Neural cell (in vitro differentiated cells): ENCODE measurements at regions not wholly inside any gene's neighbourhood (a gene's known extent, or its start where the extent isn't known, plus 50 kb on each side); places are given as distances from the start of the nearest gene placed in this dataset.
"Not testable (repeated sequence)": the region's sequence is repeated elsewhere in the genome, so short reads cannot be mapped to it uniquely, and the experiment has no call there.

ENCODE experiments used
- H2AFZ ChIP-seq: fragments of 200-600, 300-800 bp; sonication (generic), shearing (Covaris generic); 2 replicates; pipeline ENCODE4 v1.6.0; 2014; ENCODE audit warnings: low read depth, mild to moderate bottlenecking, antibody characterized with exemption, low read length, moderate library complexity
- H3F3A ChIP-seq: fragments of 200-600 bp; shearing (Covaris generic); 2 replicates; pipeline ENCODE4 v1.6.1; 2016; ENCODE audit warnings: mild to moderate bottlenecking, moderate library complexity, mixed read lengths, antibody characterized with exemption, low read length; ENCODE audit not compliant: insufficient read depth, poor library complexity, severe bottlenecking
- H3K27ac ChIP-seq: fragments of 200-600, 300-800 bp; sonication (generic), shearing (Covaris generic); 2 replicates; pipeline ENCODE4 v1.5.1; 2014; ENCODE audit warnings: mild to moderate bottlenecking, low read length, moderate library complexity
- H3K27me3 ChIP-seq: fragments of 300-800, 200-600 bp; sonication (generic), shearing (Covaris generic); 2 replicates; pipeline ENCODE4 v1.6.0; 2014; ENCODE audit warnings: mild to moderate bottlenecking, low read depth, low read length, moderate library complexity; ENCODE audit not compliant: insufficient read depth
- H3K36me3 ChIP-seq: fragments of 300-800, 200-600 bp; sonication (generic), shearing (Covaris generic); 2 replicates; pipeline ENCODE4 v1.5.1; 2014; ENCODE audit warnings: mild to moderate bottlenecking, antibody characterized with exemption, low read length, moderate library complexity; ENCODE audit not compliant: insufficient read depth
- H3K4me2 ChIP-seq: fragments of 300-800, 200-600 bp; sonication (generic), shearing (Covaris generic); 2 replicates; pipeline ENCODE4 v1.6.0; 2014; ENCODE audit warnings: mild to moderate bottlenecking, low read length
- H3K4me3 ChIP-seq: fragments of 300-800, 200-600 bp; sonication (generic), shearing (Covaris generic); 2 replicates; pipeline ENCODE4 v1.5.1; 2014; ENCODE audit warnings: mild to moderate bottlenecking, low read length, moderate library complexity
- H3K79me2 ChIP-seq: fragments of 200-600 bp; shearing (Covaris generic); replicated peaks from 2 replicates; pipeline ENCODE4 v1.6.0; 2014; ENCODE audit warnings: mild to moderate bottlenecking, low read length, moderate library complexity; ENCODE audit not compliant: insufficient read depth
- H3K9ac ChIP-seq: fragments of 300-800, 200-600 bp; sonication (generic), shearing (Covaris generic); 2 replicates; pipeline ENCODE4 v1.6.1; 2016; ENCODE audit warnings: mild to moderate bottlenecking, low read length, mixed read lengths
- H3K9me2 ChIP-seq: fragments of 200-600 bp; shearing (Covaris generic); 2 replicates; pipeline ENCODE4 v1.6.1; 2016; ENCODE audit warnings: mild to moderate bottlenecking, low read length, mixed read lengths; ENCODE audit not compliant: insufficient read depth
- H3K9me3 ChIP-seq: fragments of 200-600, 300-800 bp; sonication (generic), shearing (Covaris generic); 2 replicates; pipeline ENCODE4 v1.6.1; 2016; ENCODE audit warnings: mild to moderate bottlenecking, mixed run types, low read length, moderate library complexity, mixed read lengths
- H4K20me1 ChIP-seq: fragments of 200-600 bp; shearing (Covaris generic); 2 replicates; pipeline ENCODE4 v1.6.1; 2016; ENCODE audit warnings: mild to moderate bottlenecking, mixed run types; ENCODE audit not compliant: insufficient read depth
- EP300 ChIP-seq: fragments of 450-650 bp; conservative IDR thresholded peaks from 2 replicates; pipeline ENCODE4 v1.6.1; 2014; ENCODE audit warnings: antibody characterized with exemption, mild to moderate bottlenecking, moderate library complexity; ENCODE audit not compliant: poor library complexity, severe bottlenecking
- EZH2 ChIP-seq: fragments of 200-600, 300-800 bp; shearing (Covaris generic), sonication (generic); IDR thresholded peaks from 2 replicates; pipeline ENCODE4 v1.6.1; 2014; ENCODE audit warnings: antibody characterized with exemption, low read length, borderline replicate concordance, mild to moderate bottlenecking; ENCODE audit not compliant: insufficient read depth, poor library complexity, severe bottlenecking
- MXI1 ChIP-seq: fragments of 450-650 bp; conservative IDR thresholded peaks from 2 replicates; pipeline ENCODE4 v1.6.1; 2014; ENCODE audit warnings: antibody characterized with exemption, mild to moderate bottlenecking; ENCODE audit not compliant: poor library complexity, severe bottlenecking
- POLR2AphosphoS5 ChIP-seq: IDR thresholded peaks from 2 replicates; pipeline ENCODE4 v1.6.1; 2012
- RAD21 ChIP-seq: fragments of 450-650 bp; conservative IDR thresholded peaks from 2 replicates; pipeline ENCODE4 v1.6.1; 2014; ENCODE audit warnings: antibody characterized with exemption, mild to moderate bottlenecking, moderate library complexity
- SMC3 ChIP-seq: fragments of 450-650 bp; conservative IDR thresholded peaks from 2 replicates; pipeline ENCODE4 v1.6.1; 2014; ENCODE audit warnings: antibody characterized with exemption, mild to moderate bottlenecking, moderate library complexity; ENCODE audit not compliant: poor library complexity
- TAF1 ChIP-seq: IDR thresholded peaks from 2 replicates; pipeline ENCODE4 v1.6.1; 2012; ENCODE audit warnings: low read depth
- TF ChIP-seq, protein P1 (sequence below): fragments of 450-650 bp; IDR thresholded peaks from 2 replicates; pipeline ENCODE4 v1.5.1; 2014; ENCODE audit warnings: antibody characterized with exemption, mild to moderate bottlenecking, moderate library complexity; ENCODE audit not compliant: poor library complexity, severe bottlenecking
- TF ChIP-seq, protein P2 (sequence below): IDR thresholded peaks from 2 replicates; pipeline ENCODE4 v1.6.1; 2012; ENCODE audit warnings: borderline replicate concordance

DNA sequence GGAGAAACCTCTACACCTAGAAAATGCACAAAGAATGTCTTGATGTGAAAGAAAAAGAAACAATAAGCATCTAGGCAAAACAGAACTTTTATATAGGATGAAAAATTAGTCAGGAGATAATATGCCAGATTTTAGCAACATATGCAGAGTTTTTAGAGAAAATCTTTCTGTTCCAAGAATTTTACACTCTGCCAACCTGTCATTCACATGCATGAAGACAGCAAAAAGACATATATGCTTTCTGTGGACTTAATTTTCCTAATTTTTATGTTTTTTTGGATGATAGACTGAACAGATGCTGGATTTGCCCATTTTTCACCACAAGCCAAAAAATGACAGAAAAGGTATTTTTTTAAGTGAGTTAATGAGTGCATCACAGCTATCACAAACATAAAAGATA lies 637.3 kb downstream of the TRIB2 start:
- Histone ChIP-seq H3K4me3 (no peak overlapping the region), H2AFZ (no peak overlapping the region), H3K9me2 (no peaks in the 10 kb centered on the region), H3K4me2 (no peak overlapping the region), H3F3A (no peaks in the 10 kb centered on the region), H3K79me2 (no peaks in the 10 kb centered on the region), H3K36me3 (no peaks in the 10 kb centered on the region), H3K9ac (no peak overlapping the region), H3K27me3 (no peaks in the 10 kb centered on the region), H4K20me1 (no peaks in the 10 kb centered on the region), H3K9me3 (no peaks in the 10 kb centered on the region), H3K27ac (no peak overlapping the region)
- TF ChIP-seq SMC3 (no peak), EZH2 (no peak), RAD21 (no peak), EP300 (no peak), MXI1 (no peak), POLR2AphosphoS5 (no peak), TAF1 (no peak)
- TF ChIP-seq, protein P1, sequence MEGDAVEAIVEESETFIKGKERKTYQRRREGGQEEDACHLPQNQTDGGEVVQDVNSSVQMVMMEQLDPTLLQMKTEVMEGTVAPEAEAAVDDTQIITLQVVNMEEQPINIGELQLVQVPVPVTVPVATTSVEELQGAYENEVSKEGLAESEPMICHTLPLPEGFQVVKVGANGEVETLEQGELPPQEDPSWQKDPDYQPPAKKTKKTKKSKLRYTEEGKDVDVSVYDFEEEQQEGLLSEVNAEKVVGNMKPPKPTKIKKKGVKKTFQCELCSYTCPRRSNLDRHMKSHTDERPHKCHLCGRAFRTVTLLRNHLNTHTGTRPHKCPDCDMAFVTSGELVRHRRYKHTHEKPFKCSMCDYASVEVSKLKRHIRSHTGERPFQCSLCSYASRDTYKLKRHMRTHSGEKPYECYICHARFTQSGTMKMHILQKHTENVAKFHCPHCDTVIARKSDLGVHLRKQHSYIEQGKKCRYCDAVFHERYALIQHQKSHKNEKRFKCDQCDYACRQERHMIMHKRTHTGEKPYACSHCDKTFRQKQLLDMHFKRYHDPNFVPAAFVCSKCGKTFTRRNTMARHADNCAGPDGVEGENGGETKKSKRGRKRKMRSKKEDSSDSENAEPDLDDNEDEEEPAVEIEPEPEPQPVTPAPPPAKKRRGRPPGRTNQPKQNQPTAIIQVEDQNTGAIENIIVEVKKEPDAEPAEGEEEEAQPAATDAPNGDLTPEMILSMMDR, result no peak
- TF ChIP-seq, protein P2, sequence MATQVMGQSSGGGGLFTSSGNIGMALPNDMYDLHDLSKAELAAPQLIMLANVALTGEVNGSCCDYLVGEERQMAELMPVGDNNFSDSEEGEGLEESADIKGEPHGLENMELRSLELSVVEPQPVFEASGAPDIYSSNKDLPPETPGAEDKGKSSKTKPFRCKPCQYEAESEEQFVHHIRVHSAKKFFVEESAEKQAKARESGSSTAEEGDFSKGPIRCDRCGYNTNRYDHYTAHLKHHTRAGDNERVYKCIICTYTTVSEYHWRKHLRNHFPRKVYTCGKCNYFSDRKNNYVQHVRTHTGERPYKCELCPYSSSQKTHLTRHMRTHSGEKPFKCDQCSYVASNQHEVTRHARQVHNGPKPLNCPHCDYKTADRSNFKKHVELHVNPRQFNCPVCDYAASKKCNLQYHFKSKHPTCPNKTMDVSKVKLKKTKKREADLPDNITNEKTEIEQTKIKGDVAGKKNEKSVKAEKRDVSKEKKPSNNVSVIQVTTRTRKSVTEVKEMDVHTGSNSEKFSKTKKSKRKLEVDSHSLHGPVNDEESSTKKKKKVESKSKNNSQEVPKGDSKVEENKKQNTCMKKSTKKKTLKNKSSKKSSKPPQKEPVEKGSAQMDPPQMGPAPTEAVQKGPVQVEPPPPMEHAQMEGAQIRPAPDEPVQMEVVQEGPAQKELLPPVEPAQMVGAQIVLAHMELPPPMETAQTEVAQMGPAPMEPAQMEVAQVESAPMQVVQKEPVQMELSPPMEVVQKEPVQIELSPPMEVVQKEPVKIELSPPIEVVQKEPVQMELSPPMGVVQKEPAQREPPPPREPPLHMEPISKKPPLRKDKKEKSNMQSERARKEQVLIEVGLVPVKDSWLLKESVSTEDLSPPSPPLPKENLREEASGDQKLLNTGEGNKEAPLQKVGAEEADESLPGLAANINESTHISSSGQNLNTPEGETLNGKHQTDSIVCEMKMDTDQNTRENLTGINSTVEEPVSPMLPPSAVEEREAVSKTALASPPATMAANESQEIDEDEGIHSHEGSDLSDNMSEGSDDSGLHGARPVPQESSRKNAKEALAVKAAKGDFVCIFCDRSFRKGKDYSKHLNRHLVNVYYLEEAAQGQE, result no peak

DNA sequence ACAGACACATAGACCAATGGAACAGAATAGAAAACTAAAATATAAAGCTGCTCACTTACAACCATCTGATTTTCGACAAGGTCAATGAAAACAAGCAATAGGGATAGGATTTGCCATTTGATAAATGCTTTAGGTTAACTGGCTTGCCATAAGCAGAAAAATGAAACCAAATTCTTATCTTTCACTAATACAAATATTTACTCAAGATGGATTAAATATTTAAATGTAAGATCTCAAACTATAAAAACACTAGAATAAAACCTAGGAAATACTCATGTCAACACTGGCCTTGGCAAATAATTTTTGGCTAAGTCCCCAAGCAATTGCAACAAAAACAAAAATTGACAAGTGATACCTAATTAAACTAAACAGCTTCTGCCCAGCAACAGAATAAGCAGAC lies 665.2 kb downstream of the TRIB2 start:
- not testable (repeated sequence) for H3K9me3 ChIP-seq, H4K20me1 ChIP-seq, H3K27ac ChIP-seq

DNA sequence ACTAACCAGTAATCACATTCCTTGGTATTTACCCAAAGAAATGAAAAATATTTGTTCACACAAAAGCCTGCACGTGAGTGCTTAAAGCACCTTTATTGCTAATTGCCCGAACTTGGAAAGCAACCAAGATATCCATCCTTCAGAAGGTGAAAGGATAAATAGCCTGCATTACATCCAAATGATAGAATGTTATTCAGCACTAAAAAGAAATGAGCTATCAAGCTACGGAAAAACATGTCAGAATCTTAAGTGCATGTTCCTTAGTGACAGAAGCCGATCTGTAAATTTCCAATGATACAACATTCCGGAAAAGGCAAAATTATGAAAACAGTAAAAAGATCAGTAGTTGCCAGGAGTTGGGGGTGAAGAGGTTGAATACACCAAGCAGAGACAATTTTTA lies 672.4 kb downstream of the TRIB2 start:
- H3K4me2 ChIP-seq, H4K20me1 ChIP-seq, H3K36me3 ChIP-seq, H3K9me3 ChIP-seq, H2AFZ ChIP-seq, H3K9me2 ChIP-seq, H3K9ac ChIP-seq, H3K79me2 ChIP-seq, H3K27me3 ChIP-seq, H3F3A ChIP-seq: not testable (repeated sequence)
- Histone ChIP-seq H3K27ac (peak overlapping the region; percentile 48), H3K4me3 (peak overlapping the region; percentile 11)
- TF ChIP-seq, protein P2, result peak; percentile 82
- TF ChIP-seq POLR2AphosphoS5 (peak; percentile 61), EP300 (peak; percentile 81)

More for the DNA sequence above, 665.2 kb downstream of the TRIB2 start:
- H3K4me3 ChIP-seq, H3K4me2 ChIP-seq, H3K36me3 ChIP-seq, H3K9me2 ChIP-seq, H3K79me2 ChIP-seq, H3K27me3 ChIP-seq, H3K9ac ChIP-seq, H3F3A ChIP-seq, H2AFZ ChIP-seq: not testable (repeated sequence)
